GM23248 (cell line): ENCODE measurements at regions not wholly inside any gene's neighbourhood (a gene's known extent, or its start where the extent isn't known, plus 50 kb on each side); places are given as distances from the start of the nearest gene placed in this dataset.

Source experiments
- DNase-seq: peaks from one replicate; pipeline ENCODE4 v3.0.0-alpha.2; 2015
- H2AFZ ChIP-seq: fragments of 200-600 bp; sonication (generic); 2 replicates; pipeline ENCODE4 v1.6.1; 2016; ENCODE audit warnings: antibody characterized with exemption
- H3F3A ChIP-seq: fragments of 200-600 bp; sonication (generic); 2 replicates; pipeline ENCODE4 v1.6.1; 2016; ENCODE audit warnings: mild to moderate bottlenecking, antibody characterized with exemption, mixed run types; ENCODE audit not compliant: insufficient read depth
- H3K27ac ChIP-seq: fragments of 200-600 bp; sonication (generic); 2 replicates; pipeline ENCODE4 v1.5.1; 2016; ENCODE audit warnings: mild to moderate bottlenecking
- H3K27me3 ChIP-seq: fragments of 200-600 bp; sonication (generic); replicated peaks from 2 replicates; pipeline ENCODE4 v1.6.1; 2016; ENCODE audit warnings: mild to moderate bottlenecking; ENCODE audit not compliant: insufficient read depth
- H3K36me3 ChIP-seq: fragments of 200-600 bp; sonication (generic); 2 replicates; pipeline ENCODE4 v1.6.1; 2016; ENCODE audit warnings: low read depth, mild to moderate bottlenecking
- H3K4me1 ChIP-seq: fragments of 200-600 bp; sonication (generic); 2 replicates; pipeline ENCODE4 v1.6.1; 2016; ENCODE audit warnings: mild to moderate bottlenecking; ENCODE audit not compliant: insufficient read depth
- H3K4me2 ChIP-seq: fragments of 200-600 bp; sonication (generic); one replicate; pipeline ENCODE4 v1.6.1; 2016; ENCODE audit warnings: mild to moderate bottlenecking; ENCODE audit not compliant: unreplicated experiment
- H3K4me3 ChIP-seq: fragments of 200-600 bp; sonication (generic); 2 replicates; pipeline ENCODE4 v1.5.1; 2016; ENCODE audit warnings: mild to moderate bottlenecking
- H3K79me2 ChIP-seq: fragments of 200-600 bp; sonication (generic); 2 replicates; pipeline ENCODE4 v1.6.1; 2016; ENCODE audit warnings: mild to moderate bottlenecking; ENCODE audit not compliant: insufficient read depth
- H3K9ac ChIP-seq: fragments of 200-600 bp; sonication (generic); 2 replicates; pipeline ENCODE4 v1.6.1; 2016; ENCODE audit warnings: mild to moderate bottlenecking
- H3K9me2 ChIP-seq: fragments of 200-600 bp; sonication (generic); 2 replicates; pipeline ENCODE4 v1.6.1; 2016; ENCODE audit warnings: mixed run types, mild to moderate bottlenecking, moderate library complexity; ENCODE audit not compliant: insufficient read depth
- H3K9me3 ChIP-seq: fragments of 200-600 bp; sonication (generic); one replicate; pipeline ENCODE4 v1.6.1; 2017; ENCODE audit warnings: low read depth
- H4K20me1 ChIP-seq: fragments of 200-600 bp; sonication (generic); 2 replicates; pipeline ENCODE4 v1.6.0; 2016; ENCODE audit not compliant: insufficient read depth
- EZH2 ChIP-seq: fragments of 200-600 bp; sonication (generic); IDR thresholded peaks from 2 replicates; pipeline ENCODE4 v1.6.1; 2018; ENCODE audit warnings: antibody characterized with exemption, mild to moderate bottlenecking; ENCODE audit not compliant: insufficient read depth, poor library complexity, severe bottlenecking
- EZH2phosphoT487 ChIP-seq: fragments of 200-600 bp; sonication (generic); IDR thresholded peaks from 2 replicates; pipeline ENCODE4 v1.6.1; 2018; ENCODE audit warnings: antibody characterized with exemption, moderate library complexity, mild to moderate bottlenecking, low read depth; ENCODE audit not compliant: insufficient read depth
- WGBS, 2 experiments: methylation state at CpG; one replicate each; pipeline ENCODE4 v1.1.6; 2015 to 2017; ENCODE audit warnings: low lambda C conversion rate in 2 of 2, low coverage in 1 of 2; ENCODE audit errors: missing lambda C conversion rate in 2 of 2; 5-methylcytosine and 5-hydroxymethylcytosine counted together
- in situ Hi-C: fragments of 300-500 bp; cut with MboI; formaldehyde crosslinking; loops from 2 replicates; pipeline ENCODE4 v1.15.0; 2020

GRCh38 chr3:152696962-152697361 is 138.0 kb upstream of the P2RY1 start:
- Histone ChIP-seq H4K20me1 (no peaks in the 10 kb centered on the region), H3K4me1 (no peaks in the 10 kb centered on the region), H2AFZ (no peak overlapping the region), H3K4me3 (no peak overlapping the region), H3K79me2 (no peaks in the 10 kb centered on the region), H3K36me3 (no peaks in the 10 kb centered on the region), H3K27ac (no peak overlapping the region), H3K9me2 (no peaks in the 10 kb centered on the region; the same call in 1 of the 2 replicates), H3K27me3 (no peaks in the 10 kb centered on the region), H3F3A (no peaks in the 10 kb centered on the region), H3K9ac (no peak overlapping the region), H3K4me2 (no peak overlapping the region), H3K9me3 (no peaks in the 10 kb centered on the region)
- TF ChIP-seq EZH2 (no peak), EZH2phosphoT487 (no peak)
- DNase-seq = no peak
- in situ Hi-C loops = no loop called here

- H3K79me2 ChIP-seq = no peaks in the 10 kb centered on the region
- WGBS, 2 experiments = 48 to 54% methylated on average over 3 of the region's 3 CpGs
- no peak overlapping the region for H3K27ac ChIP-seq
- H3K9me3 ChIP-seq = no peaks in the 10 kb centered on the region
- no peaks in the 10 kb centered on the region for H3K9me2 ChIP-seq
- in situ Hi-C loops = no loop called here
- no peaks in the 10 kb centered on the region for H3K36me3 ChIP-seq
- H3K9ac ChIP-seq = no peak overlapping the region
- TF ChIP-seq EZH2phosphoT487 (no peak), EZH2 (no peak)
- H3K4me2 ChIP-seq = no peak overlapping the region
- no peak overlapping the region for H3K4me3 ChIP-seq
- H3F3A ChIP-seq = no peaks in the 10 kb centered on the region
- no peaks in the 10 kb centered on the region for H3K27me3 ChIP-seq
- H3K4me1 ChIP-seq = no peaks in the 10 kb centered on the region
- H4K20me1 ChIP-seq = no peaks in the 10 kb centered on the region
- no peak overlapping the region for H2AFZ ChIP-seq
- DNase-seq = peak; percentile 5
These were observed 131.6 kb upstream of the P2RY1 start for GRCh38 chr3:152703245-152703890.

GRCh38 chr3:152706991-152707713 is 127.8 kb upstream of the P2RY1 start:
- Histone ChIP-seq H3K4me3 (no peak overlapping the region), H3K4me1 (no peaks in the 10 kb centered on the region), H3K9me2 (no peaks in the 10 kb centered on the region), H3K27ac (no peak overlapping the region), H3K36me3 (no peaks in the 10 kb centered on the region), H3K9me3 (no peaks in the 10 kb centered on the region), H3K27me3 (no peaks in the 10 kb centered on the region), H3K4me2 (no peak overlapping the region), H4K20me1 (no peaks in the 10 kb centered on the region), H3F3A (no peaks in the 10 kb centered on the region), H3K79me2 (no peaks in the 10 kb centered on the region), H2AFZ (no peak overlapping the region), H3K9ac (no peak overlapping the region)
- in situ Hi-C loops = no loop called here
- TF ChIP-seq EZH2 = no peak
- TF ChIP-seq EZH2phosphoT487 = no peak
- no peak for DNase-seq
- WGBS, 2 experiments = 58 to 74% methylated on average over 4 of the region's 4 CpGs

- no peak overlapping the region for H3K4me2 ChIP-seq
- H3K9me2 ChIP-seq = no peaks in the 10 kb centered on the region
- H3K9ac ChIP-seq = no peak overlapping the region
- H3K4me1 ChIP-seq = no peaks in the 10 kb centered on the region
- H3K27ac ChIP-seq = no peak overlapping the region
- no peaks in the 10 kb centered on the region for H3K27me3 ChIP-seq
- H3K79me2 ChIP-seq = no peaks in the 10 kb centered on the region
- H3K36me3 ChIP-seq = no peaks in the 10 kb centered on the region
- H3F3A ChIP-seq = no peaks in the 10 kb centered on the region
- in situ Hi-C loops = no loop called here
- no peaks in the 10 kb centered on the region for H3K9me3 ChIP-seq
- no peaks in the 10 kb centered on the region for H4K20me1 ChIP-seq
- no peak overlapping the region for H2AFZ ChIP-seq
- no peak for TF ChIP-seq EZH2phosphoT487
- no peak for TF ChIP-seq EZH2
- no peak overlapping the region for H3K4me3 ChIP-seq
- WGBS, 2 experiments = 76 to 84% methylated on average over 3 of the region's 3 CpGs
- DNase-seq = no peak
These were observed 125.3 kb upstream of the P2RY1 start for GRCh38 chr3:152709659-152710058.

GRCh38 chr3:152710549-152710948 is 124.4 kb upstream of the P2RY1 start:
- Histone ChIP-seq H3K79me2 (no peaks in the 10 kb centered on the region), H3K27ac (no peak overlapping the region), H3K4me1 (no peaks in the 10 kb centered on the region), H3K4me2 (no peak overlapping the region), H3K4me3 (no peak overlapping the region), H2AFZ (no peak overlapping the region), H3K9me3 (no peaks in the 10 kb centered on the region), H3K27me3 (no peaks in the 10 kb centered on the region), H3K9ac (no peak overlapping the region), H3K36me3 (no peaks in the 10 kb centered on the region), H3K9me2 (no peaks in the 10 kb centered on the region), H3F3A (no peaks in the 10 kb centered on the region), H4K20me1 (no peaks in the 10 kb centered on the region)
- TF ChIP-seq EZH2phosphoT487 = no peak
- no peak for TF ChIP-seq EZH2
- DNase-seq = no peak
- in situ Hi-C loops = no loop called here
- WGBS, 2 experiments = 76 to 81% methylated on average over 3 of the region's 3 CpGs
